IMR-90 (cell line): ENCODE measurements at regions not wholly inside any gene's neighbourhood (a gene's known extent, or its start where the extent isn't known, plus 50 kb on each side); places are given as distances from the start of the nearest gene placed in this dataset.

ENCODE experiments used
- BHLHE40 ChIP-seq: fragments of 150-350 bp; IDR thresholded peaks from 2 replicates; pipeline ENCODE4 v1.6.1; 2016; ENCODE audit warnings: mild to moderate bottlenecking, low read depth, low read length
- CEBPB ChIP-seq: IDR thresholded peaks from 2 replicates; pipeline ENCODE4 v1.6.1; 2012; ENCODE audit warnings: low read depth, low read length, improper control_type of control experiment
- CHD1 ChIP-seq: IDR thresholded peaks from 2 replicates; pipeline ENCODE4 v1.6.1; 2012; ENCODE audit warnings: low read depth, low read length, improper control_type of control experiment
- CTCF ChIP-seq: conservative IDR thresholded peaks from 2 replicates; pipeline ENCODE4 v1.5.1; 2012; ENCODE audit warnings: mild to moderate bottlenecking, low read depth, low read length, improper control_type of control experiment
- ELK1 ChIP-seq: fragments of 150-350 bp; IDR thresholded peaks from 2 replicates; pipeline ENCODE4 v1.6.1; 2016; ENCODE audit warnings: low read depth, mild to moderate bottlenecking, low read length, moderate library complexity, borderline replicate concordance
- MAZ ChIP-seq: IDR thresholded peaks from 2 replicates; pipeline ENCODE4 v1.6.1; 2012; ENCODE audit warnings: low read depth, mild to moderate bottlenecking, low read length, improper control_type of control experiment, moderate library complexity, borderline replicate concordance
- MXI1 ChIP-seq: IDR thresholded peaks from 2 replicates; pipeline ENCODE4 v1.6.1; 2012; ENCODE audit warnings: low read depth, mild to moderate bottlenecking, low read length, moderate library complexity, borderline replicate concordance
- NFE2L2 ChIP-seq: fragments of 150-350 bp; IDR thresholded peaks from 2 replicates; pipeline ENCODE4 v1.6.1; 2016; ENCODE audit warnings: low read depth, mild to moderate bottlenecking, low read length
- POLR2A ChIP-seq: IDR thresholded peaks from 2 replicates; pipeline ENCODE4 v1.6.1; 2012; ENCODE audit warnings: mild to moderate bottlenecking, low read depth, low read length
- RAD21 ChIP-seq: IDR thresholded peaks from 2 replicates; pipeline ENCODE4 v1.6.1; 2012; ENCODE audit warnings: low read length, improper control_type of control experiment
- RFX5 ChIP-seq: IDR thresholded peaks from 2 replicates; pipeline ENCODE4 v1.8.0; 2012; ENCODE audit warnings: low read depth, mild to moderate bottlenecking, low read length, moderate library complexity
- SMC3 ChIP-seq: fragments of 150-350 bp; IDR thresholded peaks from 2 replicates; pipeline ENCODE4 v1.6.1; 2016; ENCODE audit warnings: low read depth, mild to moderate bottlenecking, antibody characterized with exemption, low read length, moderate library complexity
- USF2 ChIP-seq: fragments of 150-350 bp; IDR thresholded peaks from 2 replicates; pipeline ENCODE4 v1.6.1; 2017; ENCODE audit warnings: mild to moderate bottlenecking, antibody characterized with exemption, low read length, low read depth

- TF ChIP-seq POLR2A, result peak; percentile 61; the same call in 1 of the 2 replicates
- TF ChIP-seq CTCF, result no peak
- TF ChIP-seq ELK1, result no peak
- TF ChIP-seq USF2, result peak; percentile 88
- no peak for TF ChIP-seq RAD21
- no peak for TF ChIP-seq CHD1
- TF ChIP-seq NFE2L2, result no peak
- TF ChIP-seq SMC3, result no peak
- no peak for TF ChIP-seq MXI1
- peak; percentile 39; the same call in 1 of the 2 replicates for TF ChIP-seq BHLHE40
- no peak for TF ChIP-seq RFX5
- TF ChIP-seq CEBPB, result 0 out of 2 replicates have a peak, but pooled peaks have one; percentile 0
- TF ChIP-seq MAZ, result no peak
These were observed 461.9 kb upstream of the KLF6 start for GRCh38 chr10:4246881-4247358.
